Endothelial cell of umbilical vein (primary cell): ENCODE measurements at regions not wholly inside any gene's neighbourhood (a gene's known extent, or its start where the extent isn't known, plus 50 kb on each side); places are given as distances from the start of the nearest gene placed in this dataset.

Experiments
- BruUV-seq: library from RNA; stranded (reverse); fragments of 400-500 nt; replicated peaks from 2 replicates; lab custom pipeline; 2021; lab: Mats Ljungman, UMichigan
- CTCF ChIA-PET: fragments of 300-600, 350-600 bp; sonication (Branson Sonifier 250); formaldehyde crosslinking; loops from one replicate; lab custom pipeline; 2021; ENCODE audit warnings: antibody characterized with exemption, inconsistent platforms; lab: Charles Lee
- POLR2A ChIA-PET: fragments of 300-600, 350-600 bp; sonication (Branson Sonifier 250); formaldehyde crosslinking; loops from one replicate; lab custom pipeline; 2021; ENCODE audit warnings: antibody characterized with exemption, inconsistent platforms; lab: Charles Lee
- DNase-seq: peaks from one replicate; pipeline ENCODE4 v3.0.0-alpha.2; 2011; ENCODE audit warnings: low read depth, low spot score
- FAIRE-seq: peaks from 2 replicates; lab custom pipeline; 2011; peaks lifted over from hg19 to GRCh38; lab: Jason Lieb, UNC
- H2AFZ ChIP-seq: 2 replicates; pipeline ENCODE4 v1.6.0; 2012; ENCODE audit warnings: low read depth, low read length, control low read depth, inconsistent platforms
- H3K27ac ChIP-seq: 2 replicates; pipeline ENCODE4 v1.5.1; 2011; ENCODE audit warnings: low read depth, mild to moderate bottlenecking, control low read depth, low read length, moderate library complexity; ENCODE audit not compliant: insufficient read depth
- H3K27me3 ChIP-seq, 2 experiments: 2 replicates each; pipeline versions ENCODE4 v1.6.0 to v1.6.1; 2011; ENCODE audit warnings: low read length in 2 of 2, mixed read lengths in 1 of 2; ENCODE audit not compliant: control insufficient read depth in 2 of 2, insufficient read depth in 2 of 2
- H3K36me3 ChIP-seq, 2 experiments: 2 replicates in 1 of 2; 3 replicates in 1 of 2; pipeline ENCODE4 v1.5.1; 2011; ENCODE audit warnings: low read length in 2 of 2, mild to moderate bottlenecking in 1 of 2, moderate library complexity in 1 of 2; ENCODE audit not compliant: control insufficient read depth in 2 of 2, insufficient read depth in 2 of 2; ENCODE audit errors: extremely low read depth in 1 of 2
- H3K4me1 ChIP-seq: 3 replicates; pipeline ENCODE4 v1.5.1; 2011; ENCODE audit warnings: mild to moderate bottlenecking, low read length; ENCODE audit not compliant: control insufficient read depth, insufficient read depth; ENCODE audit errors: extremely low read depth
- H3K4me2 ChIP-seq: 2 replicates; pipeline ENCODE4 v1.6.1; 2011; ENCODE audit warnings: low read length, control low read depth, mixed read lengths; ENCODE audit not compliant: insufficient read depth
- H3K4me3 ChIP-seq, 3 experiments: fragments of 200-600 bp in 1 of 3; sonication (generic), shearing (Covaris generic) in 1 of 3; replicated peaks in 1 of 3; 2 replicates each; pipeline ENCODE4 v1.5.1; 2011 to 2016; ENCODE audit warnings: control low read depth in 3 of 3, low read length in 3 of 3, mild to moderate bottlenecking in 2 of 3, inconsistent platforms in 1 of 3, low read depth in 1 of 3, moderate library complexity in 1 of 3; ENCODE audit not compliant: insufficient read depth in 1 of 3
- H3K79me2 ChIP-seq: 2 replicates; pipeline ENCODE4 v1.6.0; 2012; ENCODE audit warnings: low read length, inconsistent platforms; ENCODE audit not compliant: control insufficient read depth, insufficient read depth
- H3K9ac ChIP-seq: replicated peaks from 2 replicates; pipeline ENCODE3; 2011; ENCODE audit warnings: low read length, control low read depth; ENCODE audit not compliant: insufficient read depth; ENCODE audit errors: extremely low read depth
- H3K9me1 ChIP-seq: replicated peaks from 3 replicates; pipeline ENCODE4 v1.6.0; 2011; ENCODE audit warnings: mild to moderate bottlenecking, low read length; ENCODE audit not compliant: control insufficient read depth, insufficient read depth; ENCODE audit errors: extremely low read depth
- H3K9me3 ChIP-seq: replicated peaks from 2 replicates; pipeline ENCODE4 v1.5.1; 2012; ENCODE audit warnings: low read length, inconsistent platforms; ENCODE audit not compliant: control insufficient read depth, insufficient read depth
- H4K20me1 ChIP-seq: replicated peaks from 2 replicates; pipeline ENCODE3; 2011; ENCODE audit warnings: mild to moderate bottlenecking, low read length; ENCODE audit not compliant: control insufficient read depth, insufficient read depth; ENCODE audit errors: extremely low read depth
- CTCF ChIP-seq, 2 donors: IDR thresholded peaks; 1 replicate in 1 of 2; 2 replicates in 1 of 2; pipeline ENCODE4 v1.5.1; 2011; ENCODE audit warnings: low read length in 2 of 2, mild to moderate bottlenecking in 2 of 2, moderate library complexity in 2 of 2, control low read depth in 1 of 2, inconsistent platforms in 1 of 2, low read depth in 1 of 2; ENCODE audit not compliant: insufficient read depth in 1 of 2; ENCODE audit errors: extremely low read depth in 1 of 2
- EZH2 ChIP-seq: IDR thresholded peaks from 2 replicates; pipeline ENCODE4 v1.6.1; 2012; ENCODE audit warnings: borderline replicate concordance, low read depth, mild to moderate bottlenecking, moderate library complexity, low read length, inconsistent platforms; ENCODE audit not compliant: severe bottlenecking
- FOS ChIP-seq: IDR thresholded peaks from 2 replicates; pipeline ENCODE4 v1.6.1; 2011; ENCODE audit warnings: mild to moderate bottlenecking, low read length, moderate library complexity, borderline replicate concordance; ENCODE audit not compliant: insufficient read depth
- GATA2 ChIP-seq: IDR thresholded peaks from 2 replicates; pipeline ENCODE4 v1.7.0; 2011; ENCODE audit warnings: low read depth, mild to moderate bottlenecking, moderate library complexity, mixed read lengths, low read length; ENCODE audit not compliant: insufficient read length, insufficient read depth
- JUN ChIP-seq: IDR thresholded peaks from 2 replicates; pipeline ENCODE4 v1.6.1; 2011; ENCODE audit warnings: borderline replicate concordance, low read depth; ENCODE audit not compliant: insufficient read length, insufficient read depth
- MAX ChIP-seq: IDR thresholded peaks from 2 replicates; pipeline ENCODE4 v1.6.1; 2011; ENCODE audit not compliant: insufficient read depth, insufficient read length
- MYC ChIP-seq: IDR thresholded peaks from one replicate; pipeline ENCODE4 v1.6.1; 2011; ENCODE audit warnings: mild to moderate bottlenecking, low read depth, low read length
- POLR2A ChIP-seq: IDR thresholded peaks from 2 replicates; pipeline ENCODE4 v1.6.1; 2012; ENCODE audit warnings: low read depth, mild to moderate bottlenecking, control low read depth, low read length
- POLR2AphosphoS5 ChIP-seq: IDR thresholded peaks from 2 replicates; pipeline ENCODE4 v1.6.1; 2012; ENCODE audit warnings: low read depth, mild to moderate bottlenecking, control low read depth, low read length, moderate library complexity; ENCODE audit not compliant: insufficient read depth
- dilution Hi-C: fragments of 300-500 bp; cut with MboI; formaldehyde crosslinking; loops from one replicate; pipeline ENCODE4 v1.15.0; 2019; ENCODE audit warnings: low sequenced_read_pairs; ENCODE audit not compliant: extremely low pct_ligation_motif_present
- intact Hi-C: fragments of 100-400 bp; cut with micrococcal nuclease; formaldehyde crosslinking; loops from one replicate; pipeline ENCODE4 v1.10.0; 2022

DNA sequence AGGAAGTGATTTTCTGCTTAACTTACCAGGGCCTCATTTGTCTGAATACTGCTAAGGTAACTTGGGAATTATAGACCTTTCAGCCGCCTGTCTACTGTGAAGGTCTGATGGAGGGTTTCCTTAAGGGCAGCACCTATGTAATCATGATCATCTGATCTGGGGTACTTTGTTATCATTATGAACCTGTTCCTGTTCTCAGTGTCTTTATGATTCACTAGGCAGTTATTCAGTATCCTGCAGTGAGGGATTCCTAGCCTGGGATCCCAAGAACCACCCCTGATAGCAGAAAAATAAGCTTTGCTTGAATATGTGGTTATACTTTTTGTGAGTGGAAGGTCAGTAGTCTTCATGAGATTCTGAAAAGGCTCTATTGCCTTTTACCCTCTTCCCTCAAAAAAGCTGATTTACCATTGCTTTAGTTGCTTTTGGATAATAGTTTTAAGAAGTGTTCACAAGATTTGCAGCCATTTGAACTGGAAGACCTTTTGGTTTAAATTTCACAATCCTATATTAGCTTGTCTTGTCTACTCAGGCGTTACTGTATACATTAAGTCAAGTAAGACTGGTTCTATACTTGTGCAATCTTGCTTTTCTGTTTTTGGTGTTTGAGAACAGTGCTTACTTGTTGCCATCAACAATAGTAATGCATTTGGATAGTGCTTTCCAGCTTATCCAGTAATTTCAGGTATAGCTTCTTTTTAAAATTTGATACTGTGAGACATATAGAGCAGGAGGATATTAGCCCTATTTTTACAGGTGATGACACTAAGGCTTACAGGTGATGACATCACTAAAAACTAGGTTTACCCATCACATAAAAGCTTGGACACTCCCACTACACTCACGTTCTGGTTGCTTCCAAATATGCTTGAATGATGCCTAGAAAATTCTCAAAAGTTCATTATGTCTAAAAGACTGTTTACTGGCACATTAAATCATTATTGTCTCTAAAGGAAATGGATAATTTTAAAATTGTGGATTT, 60.0 kb downstream of the FHIP1A start:
- no peaks in the 10 kb centered on the region for H3K9me1 ChIP-seq
- no TSS peak for BruUV-seq
- H3K36me3 ChIP-seq, result no peaks in the 10 kb centered on the region
- no peak overlapping the region for H2AFZ ChIP-seq
- no peaks in the 10 kb centered on the region for H3K4me1 ChIP-seq
- no peak overlapping the region for H3K27ac ChIP-seq
- peaks cover 2 to 5% of the 10 kb centered on the region in 2 experiments for H3K27me3 ChIP-seq
- no peak for DNase-seq
- H3K9me3 ChIP-seq, result no peaks in the 10 kb centered on the region
- no peak for FAIRE-seq
- no peak overlapping the region for H3K4me3 ChIP-seq
- no peak overlapping the region for H3K9ac ChIP-seq
- H4K20me1 ChIP-seq, result no peaks in the 10 kb centered on the region
- intact Hi-C loops (no loop called here), dilution Hi-C loops (no loop called here)
- ChIA-PET CTCF (interaction anchor here (1.2 to 1.4 kb wide), 3 partner anchors 11 to 17 kb away, joined by 3 read pairs; no protein-coding TSS in a partner anchor), POLR2A (no interaction called here)
- no peak overlapping the region for H3K4me2 ChIP-seq
- no peaks in the 10 kb centered on the region for H3K79me2 ChIP-seq
- TF ChIP-seq FOS (no peak), MYC (no peak), GATA2 (no peak), CTCF (IDR thresholded peaks at IDR 0.05; ENCODE audit: extremely low read depth in 1 of 2, insufficient read depth in 1 of 2, low read depth in 1 of 2, low read length in 2 of 2) (no peak), POLR2AphosphoS5 (no peak), JUN (no peak), POLR2A (no peak), EZH2 (no peak), MAX (no peak)
